ENCODE measurements at regions not wholly inside any gene's neighbourhood (a gene's known extent, or its start where the extent isn't known, plus 50 kb on each side); places are given as distances from the start of the nearest gene placed in this dataset.

GRCh38 chr17:73950593-73950914 is 252.9 kb upstream of the RPL38 start:
- DNase-seq (ENCODE audit: low read depth in 2 of 2, low spot score in 1 of 2), result no peak

GRCh38 chr17:73952082-73952479 is 251.4 kb upstream of the RPL38 start:
- no peak for DNase-seq (ENCODE audit: low read depth in 2 of 2, low spot score in 1 of 2)

- DNase-seq (ENCODE audit: low read depth in 2 of 2, low spot score in 1 of 2), result no peak
These were observed 250.8 kb upstream of the RPL38 start for GRCh38 chr17:73952480-73953205.

- DNase-seq (ENCODE audit: low read depth in 2 of 2, low spot score in 1 of 2), result no peak
These were observed 250.1 kb upstream of the RPL38 start for GRCh38 chr17:73953206-73954033.

- no peak for DNase-seq (ENCODE audit: low read depth in 2 of 2, low spot score in 1 of 2)
These were observed 248.5 kb upstream of the RPL38 start for GRCh38 chr17:73954951-73955350.

GRCh38 chr17:73955616-73956015 is 247.9 kb upstream of the RPL38 start:
- DNase-seq (ENCODE audit: low read depth in 2 of 2, low spot score in 1 of 2), result no peak

GRCh38 chr17:73956169-73956568 is 247.3 kb upstream of the RPL38 start:
- no peak for DNase-seq (ENCODE audit: low read depth in 2 of 2, low spot score in 1 of 2)

GRCh38 chr17:73956595-73957465 is 246.6 kb upstream of the RPL38 start:
- DNase-seq (ENCODE audit: low read depth in 2 of 2, low spot score in 1 of 2), result peak in 1 of 2 donors; percentile 15

GRCh38 chr17:73957564-73957963 is 245.9 kb upstream of the RPL38 start:
- no peak for DNase-seq (ENCODE audit: low read depth in 2 of 2, low spot score in 1 of 2)

GRCh38 chr17:73958453-73958852 is 245.0 kb upstream of the RPL38 start:
- DNase-seq (ENCODE audit: low read depth in 2 of 2, low spot score in 1 of 2), result no peak

- no peak for DNase-seq (ENCODE audit: low read depth in 2 of 2, low spot score in 1 of 2)
These were observed 243.0 kb upstream of the RPL38 start for GRCh38 chr17:73960469-73960868.

- DNase-seq (ENCODE audit: low read depth in 2 of 2, low spot score in 1 of 2), result no peak
These were observed 241.2 kb upstream of the RPL38 start for GRCh38 chr17:73962308-73962707.

GRCh38 chr17:73968680-73969079 is 234.8 kb upstream of the RPL38 start:
- no peak for DNase-seq (ENCODE audit: low read depth in 2 of 2, low spot score in 1 of 2)

- no peak for DNase-seq (ENCODE audit: low read depth in 2 of 2, low spot score in 1 of 2)
These were observed 233.5 kb upstream of the RPL38 start for GRCh38 chr17:73969956-73970355.

- DNase-seq (ENCODE audit: low read depth in 2 of 2, low spot score in 1 of 2), result no peak
These were observed 232.4 kb upstream of the RPL38 start for GRCh38 chr17:73971127-73971526.

GRCh38 chr17:73972056-73972455 is 231.4 kb upstream of the RPL38 start:
- no peak for DNase-seq (ENCODE audit: low read depth in 2 of 2, low spot score in 1 of 2)

GRCh38 chr17:73972901-73973300 is 230.6 kb upstream of the RPL38 start:
- DNase-seq (ENCODE audit: low read depth in 2 of 2, low spot score in 1 of 2), result no peak

GRCh38 chr17:73973586-73974409 is 229.7 kb upstream of the RPL38 start:
- DNase-seq (ENCODE audit: low read depth in 2 of 2, low spot score in 1 of 2), result no peak

GRCh38 chr17:73974536-73974935 is 228.9 kb upstream of the RPL38 start:
- no peak for DNase-seq (ENCODE audit: low read depth in 2 of 2, low spot score in 1 of 2)

GRCh38 chr17:73976147-73976546 is 227.3 kb upstream of the RPL38 start:
- no peak for DNase-seq (ENCODE audit: low read depth in 2 of 2, low spot score in 1 of 2)

All from stimulated activated CD8-positive, alpha-beta memory T cell treated with anti-CD3 and anti-CD28 coated beads, Interleukin-4, amount 100 ng/mL, for 1 hour (primary cell).